ENCODE measurements at regions not wholly inside any gene's neighbourhood (a gene's known extent, or its start where the extent isn't known, plus 50 kb on each side); places are given as distances from the start of the nearest gene placed in this dataset.

DNA sequence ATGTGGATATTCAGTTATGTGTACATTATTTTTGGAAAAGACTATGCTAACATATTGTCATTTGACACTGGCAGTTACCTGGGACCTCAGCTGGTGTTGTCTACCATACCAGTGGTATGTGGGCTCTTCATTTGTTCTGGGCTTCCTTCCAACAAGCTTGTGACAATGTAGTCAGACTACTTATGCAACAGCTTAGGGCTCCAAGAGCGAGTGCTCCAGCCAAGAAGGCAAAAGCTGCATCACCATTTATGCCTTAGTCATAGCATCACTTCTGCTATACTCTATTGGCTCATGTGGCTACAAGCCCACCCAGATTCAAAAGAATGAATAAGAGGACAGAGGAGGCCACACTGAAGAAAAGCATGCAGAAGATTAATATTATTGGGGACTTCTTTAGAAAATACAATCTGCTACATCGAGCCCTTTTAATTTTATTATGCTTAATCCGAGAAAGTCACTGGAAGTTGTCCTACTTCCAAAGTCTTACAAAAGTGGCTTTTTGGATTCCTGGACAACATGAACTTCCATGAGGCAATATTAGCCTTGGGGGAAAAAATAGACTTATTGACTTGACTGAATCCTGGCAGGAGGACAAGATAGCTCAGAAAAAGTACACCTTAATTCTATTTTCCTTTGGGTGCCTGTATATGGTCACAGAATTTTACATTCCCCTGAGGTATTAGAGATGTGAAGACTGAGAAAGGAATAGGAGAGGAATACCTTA lies 529.4 kb upstream of the HTR2A start:
- H2AFZ ChIP-seq (ENCODE audit: low read length), result no peak overlapping the region
- no peaks in the 10 kb centered on the region for H3K23me2 ChIP-seq (ENCODE audit: insufficient read length, low read depth, low read length, poor library complexity, severe bottlenecking)
- H3K4me1 ChIP-seq (ENCODE audit: insufficient read depth, low read length), result no peaks in the 10 kb centered on the region
- DNase-seq, result no peak
- no peak overlapping the region for H4K5ac ChIP-seq (ENCODE audit: insufficient read length, low read depth, low read length)
- no peak overlapping the region for H4K8ac ChIP-seq (replicated peaks; ENCODE audit: insufficient read length, low read depth, low read length)
- WGBS (ENCODE audit: extremely low coverage, insufficient read length, low lambda C conversion rate), result no CpG with 5 or more reads among the region's 3 CpGs
- Mint-ChIP-seq H3K27me3 (ENCODE audit: low read depth) (no peaks in the 10 kb centered on the region), H3K4me1 (no peaks in the 10 kb centered on the region), H3K9me3 (no peaks in the 10 kb centered on the region), H3K4me3 (no peak overlapping the region), H3K27ac (no peak overlapping the region), H3K36me3 (ENCODE audit: insufficient read depth in 1 of 3, low read depth in 3 of 3) (no peaks in the 10 kb centered on the region)
- no peak overlapping the region for H3K56ac ChIP-seq (ENCODE audit: insufficient read length, low read depth, low read length)
- H2BK12ac ChIP-seq (ENCODE audit: insufficient read length, low read depth, low read length), result no peak overlapping the region
- H2BK120ac ChIP-seq (ENCODE audit: low read depth, low read length, poor library complexity, severe bottlenecking), result no peak overlapping the region
- no peak overlapping the region for H2AK5ac ChIP-seq (ENCODE audit: insufficient read length, low read length)
- H4K91ac ChIP-seq (ENCODE audit: insufficient read length, low read depth, low read length), result no peak overlapping the region
- no peak overlapping the region for H3K23ac ChIP-seq (ENCODE audit: insufficient read length, low read depth, low read length)
- H3T11ph ChIP-seq (ENCODE audit: low read length), result no peak overlapping the region
- TF ChIP-seq, protein P1, sequence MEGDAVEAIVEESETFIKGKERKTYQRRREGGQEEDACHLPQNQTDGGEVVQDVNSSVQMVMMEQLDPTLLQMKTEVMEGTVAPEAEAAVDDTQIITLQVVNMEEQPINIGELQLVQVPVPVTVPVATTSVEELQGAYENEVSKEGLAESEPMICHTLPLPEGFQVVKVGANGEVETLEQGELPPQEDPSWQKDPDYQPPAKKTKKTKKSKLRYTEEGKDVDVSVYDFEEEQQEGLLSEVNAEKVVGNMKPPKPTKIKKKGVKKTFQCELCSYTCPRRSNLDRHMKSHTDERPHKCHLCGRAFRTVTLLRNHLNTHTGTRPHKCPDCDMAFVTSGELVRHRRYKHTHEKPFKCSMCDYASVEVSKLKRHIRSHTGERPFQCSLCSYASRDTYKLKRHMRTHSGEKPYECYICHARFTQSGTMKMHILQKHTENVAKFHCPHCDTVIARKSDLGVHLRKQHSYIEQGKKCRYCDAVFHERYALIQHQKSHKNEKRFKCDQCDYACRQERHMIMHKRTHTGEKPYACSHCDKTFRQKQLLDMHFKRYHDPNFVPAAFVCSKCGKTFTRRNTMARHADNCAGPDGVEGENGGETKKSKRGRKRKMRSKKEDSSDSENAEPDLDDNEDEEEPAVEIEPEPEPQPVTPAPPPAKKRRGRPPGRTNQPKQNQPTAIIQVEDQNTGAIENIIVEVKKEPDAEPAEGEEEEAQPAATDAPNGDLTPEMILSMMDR (conservative IDR thresholded peaks at IDR 0.05), result no peak
- H2BK20ac ChIP-seq (ENCODE audit: low read depth, low read length, poor library complexity, severe bottlenecking), result no peak overlapping the region
- no peaks in the 10 kb centered on the region for H3K27me3 ChIP-seq (ENCODE audit: insufficient read depth, low read length)
- no peak overlapping the region for H3K4me2 ChIP-seq (ENCODE audit: insufficient read depth, insufficient read length, low read length)
- H3K27ac ChIP-seq (ENCODE audit: insufficient read length, low read depth, low read length), result no peak overlapping the region
- H3K79me1 ChIP-seq (ENCODE audit: insufficient read depth, low read depth, low read length, poor library complexity, severe bottlenecking), result no peaks in the 10 kb centered on the region
- no peak overlapping the region for H2BK15ac ChIP-seq (ENCODE audit: low read depth, low read length)
- H3K4ac ChIP-seq (ENCODE audit: low read depth, low read length), result no peak overlapping the region
- H3K18ac ChIP-seq (ENCODE audit: insufficient read length, low read depth, low read length), result no peak overlapping the region
- H3K14ac ChIP-seq (ENCODE audit: insufficient read depth, low read length), result no peak overlapping the region
- H3K9ac ChIP-seq (ENCODE audit: extremely low read depth, insufficient read length, low read length), result no peak overlapping the region
- no peak overlapping the region for H2BK5ac ChIP-seq (ENCODE audit: insufficient read length, low read length)
- no peaks in the 10 kb centered on the region for H4K20me1 ChIP-seq (ENCODE audit: control insufficient read depth, insufficient read depth, insufficient read length)
- H3K9me3 ChIP-seq (ENCODE audit: control insufficient read depth, low read depth, low read length), result no peaks in the 10 kb centered on the region
- no peaks in the 10 kb centered on the region for H3K79me2 ChIP-seq (ENCODE audit: insufficient read depth, low read length)

Data from H9 (cell line).